ENCODE measurements at regions not wholly inside any gene's neighbourhood (a gene's known extent, or its start where the extent isn't known, plus 50 kb on each side); places are given as distances from the start of the nearest gene placed in this dataset.

DNA sequence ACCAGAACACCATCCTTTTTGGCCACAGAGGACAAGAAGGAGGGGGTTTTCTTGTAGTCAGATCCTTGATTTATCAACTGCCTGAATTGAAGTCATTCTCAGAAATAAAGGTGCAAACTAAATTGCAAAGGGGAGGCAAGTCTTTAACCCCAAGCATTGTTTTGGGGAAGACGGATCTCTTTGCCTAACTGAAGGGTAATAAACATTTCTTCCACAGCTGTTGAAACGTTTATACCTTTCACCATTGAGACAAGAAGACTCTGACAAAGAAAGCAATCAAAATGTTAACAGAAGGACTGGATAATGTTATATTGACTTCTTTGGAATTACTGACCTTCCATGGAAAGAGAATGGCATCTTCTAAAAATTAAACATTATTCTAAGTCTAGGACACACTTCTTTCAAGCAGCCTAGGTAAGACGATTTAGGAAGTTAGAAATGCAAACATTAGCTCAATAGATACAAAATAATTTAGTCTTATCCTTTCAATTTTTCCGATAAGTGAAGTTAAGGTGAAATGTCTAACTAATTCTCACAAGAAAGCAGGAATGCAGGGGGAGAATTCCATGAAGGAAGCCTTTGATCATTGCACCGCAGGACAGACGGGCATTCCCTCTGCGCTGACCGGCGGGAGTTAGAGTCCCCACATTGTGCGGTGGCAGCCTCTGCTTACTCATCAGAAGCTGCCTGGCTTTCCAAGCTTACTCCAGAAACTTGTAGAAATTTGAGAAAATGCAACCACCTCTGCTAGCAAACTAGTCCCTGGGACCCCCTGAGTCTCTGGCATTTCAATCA, 69.4 kb upstream of the COPS8 start:
- DNase-seq, result no peak

DNA sequence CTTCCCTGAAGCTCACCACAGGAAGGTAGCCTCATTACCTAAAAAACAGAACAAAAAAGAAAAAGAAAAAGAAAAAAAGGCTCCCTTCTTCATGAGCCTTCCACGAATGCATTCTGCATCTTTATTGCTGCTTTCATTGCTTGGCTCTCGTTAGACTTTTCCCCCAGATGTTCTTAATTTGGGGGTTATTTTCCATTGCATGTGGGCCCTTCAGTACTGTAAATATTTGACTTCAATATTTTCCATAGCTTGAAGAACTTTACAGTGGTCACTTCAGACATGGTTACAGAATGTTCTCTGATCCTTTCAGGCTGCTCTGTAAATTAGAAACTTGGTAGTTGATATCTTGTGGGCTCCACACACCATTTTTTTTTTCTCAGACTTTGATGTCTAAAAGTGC, 65.6 kb upstream of the COPS8 start:
- DNase-seq, result no peak

DNA sequence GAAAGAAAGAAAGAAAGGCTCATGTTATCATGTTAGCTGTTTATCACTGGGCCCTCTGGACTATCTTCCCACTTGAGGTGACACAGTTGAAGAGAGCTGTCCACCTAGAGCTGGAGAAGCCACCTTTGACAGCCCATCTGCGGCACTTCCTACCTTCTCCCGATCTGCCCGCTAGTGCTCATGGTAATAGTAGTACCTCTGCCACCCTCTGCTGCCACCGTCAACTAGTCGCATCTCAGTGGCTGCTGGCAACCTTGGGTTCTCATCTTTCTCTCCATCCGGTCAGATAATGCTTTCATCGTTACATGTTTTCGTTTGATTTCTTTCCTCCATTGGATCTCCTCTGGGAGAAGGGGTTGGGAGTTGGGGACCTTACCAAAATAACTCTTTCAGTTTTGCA, 63.2 kb upstream of the COPS8 start:
- no peak for DNase-seq

DNA sequence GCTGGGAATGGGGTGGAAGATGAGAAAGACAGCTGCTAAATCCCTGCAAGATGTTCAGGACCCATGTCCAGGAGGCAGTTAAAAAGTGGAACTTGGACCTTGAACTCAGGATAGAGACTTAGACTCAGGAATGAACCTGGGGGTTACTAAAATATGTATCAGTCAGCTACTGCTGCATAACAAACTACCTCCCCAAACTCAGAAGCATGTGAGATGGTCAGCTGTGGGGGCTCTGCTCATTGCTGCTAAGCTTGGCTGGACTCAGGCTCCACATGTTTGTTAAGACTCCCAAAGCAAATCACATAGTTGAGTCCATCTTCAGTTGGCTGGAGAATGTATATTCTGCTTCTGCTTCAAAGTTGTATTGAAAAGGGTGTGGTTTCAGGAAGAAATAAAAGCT, 61.4 kb upstream of the COPS8 start:
- no peak for DNase-seq

DNA sequence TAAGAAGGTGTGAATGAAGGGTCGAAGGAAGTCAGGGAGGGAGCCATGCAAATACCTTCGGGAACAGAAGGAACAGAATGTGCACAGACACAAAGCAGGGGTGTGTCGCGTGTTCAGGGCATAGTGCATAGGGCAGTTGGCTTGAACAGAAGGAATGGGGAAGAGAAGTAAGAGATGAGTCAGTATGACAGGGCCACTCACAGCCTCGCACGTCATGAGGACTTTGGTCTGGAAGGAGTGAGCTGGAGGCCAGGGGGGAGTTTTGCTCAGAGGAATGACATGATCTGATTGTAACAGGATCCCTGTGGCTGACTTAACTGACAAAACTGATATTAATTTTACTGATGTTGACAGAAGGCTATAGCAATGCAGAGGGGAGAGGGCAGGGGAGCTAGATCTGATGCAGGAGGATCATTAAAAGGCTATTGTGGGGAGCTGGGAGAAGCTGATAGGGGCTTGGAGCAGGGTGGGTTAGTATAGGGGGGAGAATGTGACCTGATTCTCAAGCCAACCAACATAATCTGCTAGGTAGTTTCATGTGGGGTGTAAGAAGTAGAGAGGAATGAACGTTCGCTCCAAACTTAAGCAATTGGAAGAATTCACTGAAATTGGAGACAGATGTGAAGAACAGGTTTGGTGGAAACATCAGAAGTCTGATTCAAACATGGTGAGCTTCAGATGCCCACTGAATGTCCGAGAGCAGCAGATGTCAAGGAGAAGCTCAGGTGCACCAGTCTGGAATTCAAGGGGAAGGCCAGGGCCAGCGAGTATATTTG, 60.4 kb upstream of the COPS8 start:
- DNase-seq, result no peak

DNA sequence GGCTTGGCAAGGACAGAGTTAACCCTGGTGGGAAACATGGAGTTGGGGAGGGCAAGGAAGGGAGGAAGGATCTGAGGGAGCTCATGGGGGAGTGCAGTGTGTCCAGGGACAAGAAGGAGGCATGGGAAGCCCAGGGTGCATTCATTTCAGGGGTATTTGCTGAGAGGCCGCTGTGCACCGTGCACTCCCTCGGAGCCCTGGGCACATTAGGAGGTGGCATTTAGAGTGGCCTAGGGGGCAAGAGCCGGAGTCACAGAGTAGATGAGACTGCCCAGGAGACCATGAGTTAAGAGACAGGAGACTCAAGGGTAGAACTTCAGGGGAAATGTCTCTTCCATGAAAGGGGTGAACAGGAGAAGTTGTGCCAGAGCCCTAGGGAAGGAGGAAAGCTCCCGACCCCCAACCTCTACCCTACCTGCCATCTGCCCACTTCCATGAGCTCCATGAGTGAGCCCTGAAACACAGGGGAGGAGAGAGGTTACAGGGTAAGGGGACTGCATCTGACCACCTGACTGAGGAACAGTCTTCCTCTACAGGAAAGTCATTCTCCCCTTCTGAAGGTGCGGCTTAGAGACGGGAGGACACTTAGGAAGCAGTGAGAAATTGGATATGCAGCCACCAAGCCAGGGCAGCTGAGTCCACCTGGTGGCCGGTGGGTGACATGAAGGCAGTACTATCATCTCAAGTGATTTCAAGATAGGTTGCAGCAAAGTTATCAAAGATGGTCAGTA, 58.5 kb upstream of the COPS8 start:
- peak; percentile 59 for DNase-seq

DNA sequence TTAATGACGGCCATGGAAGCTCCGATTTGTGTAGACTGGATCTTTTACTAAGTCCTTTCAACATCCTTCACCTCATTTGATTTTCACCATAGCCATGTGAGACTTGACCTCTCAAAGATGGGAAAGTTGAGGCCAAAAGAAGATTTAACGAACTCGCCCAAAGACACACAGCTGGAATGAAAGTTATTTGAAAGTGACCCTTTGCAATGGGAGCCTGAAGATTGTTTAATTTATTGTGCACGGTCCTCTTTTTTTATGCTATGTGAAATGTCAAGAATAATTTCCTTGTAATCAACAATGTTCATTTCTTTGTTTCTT, 58.0 kb upstream of the COPS8 start:
- no peak for DNase-seq

DNA sequence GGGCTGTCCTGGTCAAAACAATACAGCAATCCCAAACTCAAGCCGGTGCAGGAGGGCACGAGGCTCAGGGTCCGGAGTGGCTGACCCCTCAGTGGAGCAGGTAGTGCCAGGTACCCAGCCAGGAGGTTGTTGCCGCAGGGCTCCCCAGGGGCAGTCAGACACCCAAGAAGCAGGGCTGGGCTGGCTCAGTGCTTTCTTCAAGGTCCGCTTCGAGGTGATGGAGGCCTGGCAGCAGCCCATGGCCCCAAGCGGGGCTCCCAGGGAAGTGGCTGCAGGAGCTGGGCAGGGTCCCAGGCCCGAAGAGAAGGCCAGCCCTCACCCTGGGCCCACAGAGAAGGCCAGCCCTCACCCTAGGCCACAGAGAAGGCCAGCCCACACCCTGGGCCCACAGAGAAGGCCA, 55.3 kb upstream of the COPS8 start:
- no peak for DNase-seq

DNA sequence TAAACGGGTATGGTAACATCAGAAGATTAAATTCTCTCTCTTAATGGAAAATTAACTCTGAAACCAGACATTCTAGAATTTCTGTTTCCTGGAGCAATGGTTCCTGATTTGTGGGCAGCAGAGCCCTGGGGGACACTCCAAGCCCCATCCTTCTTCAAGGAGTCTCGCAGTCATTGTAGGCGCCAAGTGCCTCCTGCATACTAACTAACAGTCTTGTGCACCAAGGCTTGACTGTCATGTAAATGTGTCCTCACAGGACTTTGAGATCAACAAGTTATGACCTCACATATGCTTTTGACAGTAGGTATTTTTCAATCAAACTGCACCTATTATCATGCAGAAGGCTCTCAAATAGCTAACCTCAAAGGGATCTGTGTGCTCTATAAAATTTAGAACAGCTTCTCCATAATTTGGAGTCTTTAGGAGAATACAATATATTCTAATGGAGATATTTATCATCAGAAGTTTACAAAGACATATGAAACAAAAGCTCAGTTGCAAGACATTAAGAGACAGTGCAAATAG, 52.1 kb upstream of the COPS8 start:
- no peak for DNase-seq

DNA sequence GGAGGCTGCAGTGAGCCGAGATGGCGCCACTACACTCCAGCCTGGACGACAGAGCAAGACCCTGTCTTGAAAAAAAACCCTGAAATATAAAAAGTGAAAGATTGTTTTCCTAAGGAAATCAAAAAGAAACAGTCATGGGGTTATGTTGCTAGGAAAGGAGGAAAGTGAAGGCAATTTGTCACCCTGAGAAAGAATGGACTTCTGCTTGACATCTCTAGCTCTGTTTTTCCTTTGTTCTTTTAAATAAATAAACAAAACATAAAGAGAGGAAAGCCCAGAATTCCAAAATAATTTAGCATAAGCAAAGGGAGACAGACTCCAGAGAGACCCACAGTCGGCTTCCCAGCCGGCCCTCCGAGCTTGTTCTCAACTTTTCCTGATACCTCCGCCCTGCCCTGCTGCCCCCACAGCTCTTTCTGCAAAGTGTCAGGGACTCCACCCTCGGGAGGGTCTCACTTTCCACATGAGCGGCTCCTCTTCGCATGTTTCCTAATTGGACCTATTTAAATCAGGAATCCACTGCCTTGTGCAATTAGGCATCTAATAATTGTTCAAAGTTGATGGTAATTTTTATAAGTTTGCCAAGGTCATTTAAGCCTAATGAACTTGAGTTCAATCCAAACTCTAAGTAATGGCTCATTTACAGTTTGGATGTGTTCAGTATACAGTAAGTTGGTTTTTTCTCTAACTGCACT, 49.8 kb upstream of the COPS8 start:
- DNase-seq, result no peak
